HEK293 (cell line): ENCODE measurements at regions not wholly inside any gene's neighbourhood (a gene's known extent, or its start where the extent isn't known, plus 50 kb on each side); places are given as distances from the start of the nearest gene placed in this dataset.

Experiments
- CTCF ChIA-PET: fragments of 350-600 bp; formaldehyde crosslinking; extraction: SDS; loops from one replicate; lab custom pipeline; 2021; ENCODE audit warnings: antibody characterized with exemption; lab: Yijun Ruan, JAX
- POLR2A ChIA-PET: fragments of 300-600 bp; formaldehyde crosslinking; extraction: SDS; loops from one replicate; lab custom pipeline; 2020; ENCODE audit warnings: antibody characterized with exemption, inconsistent platforms; lab: Yijun Ruan, JAX
- H3K27ac ChIP-seq: fragments of 200-500 bp; sonication (Bioruptor generic); 2 replicates; pipeline ENCODE4 v1.5.1; 2014; ENCODE audit warnings: low read depth, low read length, control low read depth, inconsistent platforms; ENCODE audit errors: extremely low read depth
- H3K36me3 ChIP-seq, 2 experiments: fragments of 200-500 bp in 1 of 2; sonication (Bioruptor generic) in 1 of 2; 1 replicate in 1 of 2; 2 replicates in 1 of 2; pipeline ENCODE4 v1.5.1; 2014 to 2017; ENCODE audit warnings: inconsistent platforms in 2 of 2, low read length in 2 of 2; ENCODE audit not compliant: control insufficient read depth in 2 of 2, insufficient read depth in 1 of 2
- H3K4me1 ChIP-seq: fragments of 200-500 bp; sonication (Bioruptor generic); 2 replicates; pipeline ENCODE4 v1.5.1; 2014; ENCODE audit warnings: mild to moderate bottlenecking, low read length, inconsistent platforms; ENCODE audit not compliant: control insufficient read depth, insufficient read depth
- H3K4me3 ChIP-seq: 2 replicates; pipeline ENCODE4 v1.5.1; 2011; ENCODE audit warnings: low read depth, mild to moderate bottlenecking, control low read depth, low read length, moderate library complexity
- H3K9me3 ChIP-seq: fragments of 200-500 bp; sonication (Bioruptor generic); 2 replicates; pipeline ENCODE4 v1.5.1; 2014; ENCODE audit warnings: low read depth, low read length, inconsistent platforms; ENCODE audit not compliant: control insufficient read depth, insufficient read depth
- OVOL3 ChIP-seq: fragments of 450-650 bp; formaldehyde crosslinking; IDR thresholded peaks from 2 replicates; pipeline ENCODE4 v1.5.1; 2016; ENCODE audit warnings: missing biosample characterization, missing genetic modification characterization
- SCRT2 ChIP-seq: fragments of 450-650 bp; formaldehyde crosslinking; IDR thresholded peaks from 2 replicates; pipeline ENCODE4 v1.5.1; 2016; ENCODE audit warnings: missing biosample characterization, missing genetic modification characterization
- YY2 ChIP-seq: fragments of 450-650 bp; formaldehyde crosslinking; IDR thresholded peaks from 2 replicates; pipeline ENCODE4 v1.5.1; 2016; ENCODE audit warnings: missing biosample characterization, missing genetic modification characterization
- ZFP3 ChIP-seq: fragments of 450-650 bp; formaldehyde crosslinking; IDR thresholded peaks from 2 replicates; pipeline ENCODE4 v1.5.1; 2016; ENCODE audit warnings: low read depth, missing biosample characterization, missing genetic modification characterization
- ZNF146 ChIP-seq: fragments of 450-650 bp; formaldehyde crosslinking; IDR thresholded peaks from 2 replicates; pipeline ENCODE4 v1.5.1; 2016; ENCODE audit warnings: missing biosample characterization, missing genetic modification characterization
- ZNF24 ChIP-seq: fragments of 450-650 bp; formaldehyde crosslinking; IDR thresholded peaks from 2 replicates; pipeline ENCODE4 v1.5.1; 2016; ENCODE audit warnings: missing biosample characterization, missing genetic modification characterization
- ZNF266 ChIP-seq: fragments of 450-650 bp; formaldehyde crosslinking; IDR thresholded peaks from 2 replicates; pipeline ENCODE4 v1.5.1; 2016; ENCODE audit warnings: missing biosample characterization, missing genetic modification characterization, low read depth
- ZNF302 ChIP-seq: fragments of 450-650 bp; formaldehyde crosslinking; IDR thresholded peaks from 2 replicates; pipeline ENCODE4 v1.5.1; 2016; ENCODE audit warnings: missing biosample characterization, missing genetic modification characterization, low read depth
- ZNF366 ChIP-seq: fragments of 450-650 bp; formaldehyde crosslinking; conservative IDR thresholded peaks from 2 replicates; pipeline ENCODE4 v1.5.1; 2016; ENCODE audit warnings: missing biosample characterization, missing genetic modification characterization
- ZNF391 ChIP-seq: fragments of 450-650 bp; formaldehyde crosslinking; IDR thresholded peaks from 2 replicates; pipeline ENCODE4 v1.5.1; 2016; ENCODE audit warnings: low read depth, missing biosample characterization, missing genetic modification characterization, borderline replicate concordance
- ZNF394 ChIP-seq: fragments of 450-650 bp; formaldehyde crosslinking; IDR thresholded peaks from 2 replicates; pipeline ENCODE4 v1.5.1; 2016; ENCODE audit warnings: missing biosample characterization, missing genetic modification characterization, mild to moderate bottlenecking, moderate library complexity, borderline replicate concordance
- ZNF596 ChIP-seq: fragments of 450-650 bp; IDR thresholded peaks from 2 replicates; pipeline ENCODE4 v1.5.0; 2018; ENCODE audit warnings: missing biosample characterization, mild to moderate bottlenecking, missing genetic modification characterization, moderate library complexity
- ZNF670 ChIP-seq: fragments of 450-650 bp; formaldehyde crosslinking; IDR thresholded peaks from 2 replicates; pipeline ENCODE4 v1.5.1; 2016; ENCODE audit warnings: missing biosample characterization, missing genetic modification characterization, low read depth
- ZNF677 ChIP-seq: fragments of 450-650 bp; IDR thresholded peaks from 2 replicates; pipeline ENCODE4 v1.5.0; 2018; ENCODE audit warnings: missing biosample characterization, mild to moderate bottlenecking, missing genetic modification characterization, moderate library complexity

DNA sequence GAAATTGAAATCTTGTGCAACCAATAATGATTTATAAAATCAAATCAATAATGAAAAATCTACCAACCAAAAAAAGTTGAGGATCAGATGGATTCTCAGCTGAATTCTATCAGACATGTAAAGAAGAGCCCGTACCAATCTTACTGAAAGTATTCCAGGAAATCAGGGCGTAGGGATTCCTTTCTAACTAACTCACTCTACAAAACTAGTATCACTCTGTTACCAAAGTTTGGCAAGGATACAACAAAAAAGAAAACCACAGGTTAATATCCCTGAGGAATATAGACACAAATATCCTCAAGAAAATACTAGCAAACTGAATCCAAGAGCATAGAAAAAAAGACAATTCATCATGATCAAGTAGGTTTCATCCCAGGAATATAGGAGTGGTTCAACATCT lies 52.8 kb upstream of the ADGRL4 start:
- Histone ChIP-seq H3K4me1 (no peaks in the 10 kb centered on the region), H3K27ac (no peak overlapping the region), H3K4me3 (no peak overlapping the region), H3K9me3 (no peaks in the 10 kb centered on the region), H3K36me3 (no peaks in the 10 kb centered on the region)
- TF ChIP-seq ZNF266 (tag by site-specific recombination) (no peak), ZNF596 (tag by site-specific recombination) (no peak), ZNF394 (tag by site-specific recombination) (no peak), ZFP3 (no peak), ZNF670 (tag by site-specific recombination) (no peak), ZNF24 (no peak), ZNF366 (tag by site-specific recombination) (no peak), ZNF391 (no peak), OVOL3 (tag by site-specific recombination) (no peak), YY2 (tag by site-specific recombination) (no peak), ZNF302 (no peak), SCRT2 (tag by site-specific recombination) (no peak), ZNF677 (tag by site-specific recombination) (no peak), ZNF146 (tag by site-specific recombination) (no peak)
- ChIA-PET POLR2A (no interaction called here), CTCF (no interaction called here)
